T-helper 2 cell treated with Interferon-gamma antibody and Interleukin-4, amounts not matched to agents 100 ng/mL and 5 ng/mL, for 36 hours (primary cell): ENCODE measurements at regions not wholly inside any gene's neighbourhood (a gene's known extent, or its start where the extent isn't known, plus 50 kb on each side); places are given as distances from the start of the nearest gene placed in this dataset.

Experiments
- intact Hi-C: fragments of 100-400 bp; cut with micrococcal nuclease; formaldehyde crosslinking; loops from one replicate; pipeline ENCODE4 v1.15.1; 2023

DNA sequence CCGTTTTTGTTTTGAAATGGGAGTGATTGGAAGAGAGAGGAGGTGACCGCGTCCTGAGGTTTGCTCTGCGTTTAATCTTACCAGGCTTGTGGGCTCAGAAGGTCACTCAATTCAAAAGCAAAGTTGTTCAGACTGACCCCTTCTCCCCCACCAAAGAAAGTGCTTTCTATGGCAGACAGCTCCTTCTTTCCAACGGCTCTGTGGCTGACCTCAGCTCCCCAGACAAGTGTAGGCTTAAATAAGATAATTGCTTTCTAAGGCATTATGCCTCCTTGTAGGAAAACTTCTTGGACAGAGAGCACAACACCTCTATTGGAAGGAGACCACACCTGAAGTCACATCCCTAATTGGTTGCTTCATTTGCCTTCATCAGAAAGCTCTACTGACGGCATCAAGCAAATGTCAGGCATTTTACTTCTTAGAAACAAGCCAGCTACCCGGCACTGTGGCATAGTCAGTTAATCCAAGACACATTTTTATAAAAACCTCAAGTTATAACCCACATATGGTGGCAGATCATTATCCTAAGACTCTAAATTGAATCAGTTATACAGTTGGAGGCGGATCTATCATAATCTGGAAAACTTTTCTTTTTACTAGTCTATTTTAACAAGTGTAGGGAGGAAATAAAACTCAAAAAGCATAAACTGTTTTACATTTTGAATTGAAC lies 94.9 kb downstream of the TMEM174 start:
- intact Hi-C loops: no loop called here

DNA sequence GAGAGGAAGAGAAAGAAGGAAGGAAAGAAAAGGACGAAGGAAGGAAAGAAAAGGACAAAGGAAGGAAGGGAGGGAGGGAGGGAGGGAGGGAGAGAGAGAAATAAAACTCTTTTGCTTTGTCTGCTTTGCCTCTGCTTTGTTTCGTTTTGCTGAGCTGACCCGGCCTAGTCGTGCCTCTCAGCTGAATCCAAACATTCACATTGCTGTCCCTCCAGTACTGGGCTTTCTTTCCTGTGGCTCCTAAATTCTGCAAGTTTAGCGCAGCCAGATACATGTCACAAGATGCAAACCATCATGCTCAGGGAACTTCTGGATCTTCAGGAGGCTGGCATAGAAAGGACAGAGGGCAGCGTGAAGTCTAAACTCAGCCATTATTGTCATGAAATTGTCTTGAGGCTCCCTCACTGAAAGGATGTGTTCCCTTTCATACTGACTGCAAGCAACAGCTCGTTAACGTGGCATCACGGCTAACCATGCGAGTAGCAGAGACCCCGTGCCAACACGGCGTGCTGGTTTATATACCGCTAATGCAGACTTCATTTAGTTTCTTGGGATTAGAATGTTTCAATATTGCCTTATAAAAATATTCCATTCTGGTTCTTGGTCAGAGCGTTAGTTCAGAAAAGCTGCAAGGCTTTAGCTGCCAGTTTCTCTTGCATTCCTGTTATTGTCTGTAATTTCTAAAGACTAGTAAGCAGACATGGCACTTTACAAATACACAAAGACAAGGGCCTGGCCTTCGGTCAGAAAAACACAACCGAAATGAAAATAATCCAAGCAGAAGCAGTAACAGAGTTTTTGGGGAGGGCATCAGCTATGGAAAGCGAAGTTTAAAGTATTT lies 94.2 kb downstream of the TMEM174 start:
- intact Hi-C loops: no loop called here

DNA sequence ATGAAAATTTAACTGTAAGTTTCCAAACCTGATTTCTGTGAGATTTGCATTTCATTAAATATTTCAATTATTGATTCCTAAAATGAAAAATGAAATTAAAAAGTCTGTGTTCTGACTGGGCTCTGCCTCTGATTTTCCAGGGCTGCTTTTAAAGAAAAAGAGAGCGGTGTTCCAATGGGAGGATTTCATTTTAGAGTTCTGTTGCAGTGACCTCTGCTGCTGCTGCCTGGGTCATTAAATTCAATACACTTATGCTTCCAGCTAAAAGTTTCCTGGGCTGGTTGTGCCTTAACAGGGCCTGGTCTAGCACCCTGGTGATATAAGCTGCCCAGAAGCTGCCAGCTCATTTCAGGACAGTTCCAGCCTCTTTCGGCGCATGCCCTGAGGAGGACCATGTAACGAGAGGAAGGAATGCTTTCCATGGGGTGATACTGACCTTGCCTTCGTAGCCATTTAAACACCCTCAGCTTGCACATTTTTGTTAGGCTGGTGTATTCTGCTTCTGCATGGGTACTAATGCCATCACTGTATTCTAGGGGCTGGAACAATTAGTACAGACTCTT lies 93.3 kb downstream of the TMEM174 start:
- intact Hi-C loops: no loop called here

DNA sequence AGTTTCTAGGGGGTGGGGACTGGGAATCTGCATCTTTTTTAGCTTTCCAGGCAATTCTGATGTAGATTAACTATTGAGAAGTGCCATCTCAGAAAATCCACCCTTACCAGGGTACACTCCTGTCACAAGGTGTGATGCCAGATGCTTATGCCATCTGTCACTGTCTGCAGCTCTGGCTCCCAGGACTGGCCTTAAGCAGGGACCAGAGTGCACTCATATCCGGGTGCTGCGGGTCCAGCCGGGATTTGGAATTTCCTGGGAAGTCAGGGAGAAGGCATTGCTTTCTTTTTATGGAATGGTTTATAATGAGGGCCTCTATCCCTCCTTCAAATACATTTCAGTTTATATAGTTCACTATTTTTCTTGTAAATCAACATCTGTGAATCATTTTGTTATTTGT lies 92.6 kb downstream of the TMEM174 start:
- intact Hi-C loops: no loop called here

DNA sequence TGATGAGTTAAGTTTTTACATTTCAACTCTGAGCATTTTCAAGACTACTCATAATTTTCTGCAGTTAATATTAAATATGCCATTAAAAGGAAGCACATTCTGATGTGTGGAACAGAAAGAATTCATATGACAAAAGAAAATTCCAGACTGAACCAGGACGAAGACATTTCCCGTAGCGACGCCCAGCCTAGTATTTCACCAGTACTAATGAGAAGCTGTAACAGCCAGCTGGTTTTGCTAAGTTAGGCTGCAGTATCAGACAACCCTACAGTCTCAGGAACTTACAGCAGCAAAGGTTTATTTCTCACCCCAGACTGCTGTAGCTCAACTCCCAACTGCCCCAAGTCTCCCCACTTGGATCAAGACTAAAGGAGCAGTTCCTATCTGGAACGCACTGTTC lies 91.6 kb downstream of the TMEM174 start:
- intact Hi-C loops: no loop called here

DNA sequence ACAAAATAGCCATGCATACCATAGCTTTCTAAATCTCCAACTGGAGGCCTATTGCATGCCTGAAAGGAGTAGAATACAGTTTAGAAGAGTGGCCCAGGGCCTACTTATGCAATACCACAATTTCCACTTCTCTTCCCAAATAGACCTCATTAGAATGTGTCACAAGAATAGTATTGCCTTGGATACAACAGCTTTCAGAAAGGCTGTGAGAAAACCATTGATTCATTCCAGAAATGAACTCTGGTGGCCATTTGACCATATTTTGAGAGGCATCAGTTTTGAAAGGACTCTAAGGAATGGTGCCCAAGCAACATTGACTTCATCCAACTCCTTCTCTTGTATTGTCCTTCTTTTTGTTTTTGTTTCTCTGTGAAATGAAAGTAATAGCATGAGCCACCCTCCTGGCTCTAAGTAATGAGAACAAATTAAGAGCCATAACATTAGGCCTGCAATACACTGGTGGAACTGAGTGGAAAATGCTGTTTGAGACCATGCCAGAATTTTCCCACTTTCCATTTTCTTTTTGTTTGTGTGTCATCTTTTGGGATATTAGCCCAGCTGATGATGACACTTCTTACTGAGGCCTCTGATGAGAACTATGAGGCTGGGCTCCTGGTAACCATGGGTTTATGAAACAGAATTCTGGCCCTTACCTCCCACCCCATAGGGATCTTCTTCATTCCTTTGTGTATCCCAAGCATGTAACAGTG lies 90.2 kb downstream of the TMEM174 start:
- intact Hi-C loops: no loop called here

DNA sequence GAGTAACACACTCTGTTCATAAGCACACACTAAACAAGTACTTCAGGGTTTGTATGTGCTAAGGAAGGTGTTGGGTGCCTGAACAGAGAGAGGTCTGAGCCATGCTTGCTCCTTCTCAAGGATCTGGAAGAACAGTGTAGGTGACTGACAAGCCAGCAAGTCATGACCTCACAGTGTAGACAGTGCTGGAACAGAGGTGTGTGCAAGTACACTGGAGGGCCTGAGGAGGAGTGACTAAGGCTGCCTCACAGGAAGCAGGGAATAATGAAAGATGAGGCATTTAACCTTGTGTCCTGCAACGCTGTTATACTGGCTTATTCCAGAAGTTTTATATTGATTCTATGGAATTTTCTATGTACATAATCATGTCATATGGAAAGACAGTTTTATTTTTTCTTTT lies 83.9 kb downstream of the TMEM174 start:
- intact Hi-C loops: no loop called here

DNA sequence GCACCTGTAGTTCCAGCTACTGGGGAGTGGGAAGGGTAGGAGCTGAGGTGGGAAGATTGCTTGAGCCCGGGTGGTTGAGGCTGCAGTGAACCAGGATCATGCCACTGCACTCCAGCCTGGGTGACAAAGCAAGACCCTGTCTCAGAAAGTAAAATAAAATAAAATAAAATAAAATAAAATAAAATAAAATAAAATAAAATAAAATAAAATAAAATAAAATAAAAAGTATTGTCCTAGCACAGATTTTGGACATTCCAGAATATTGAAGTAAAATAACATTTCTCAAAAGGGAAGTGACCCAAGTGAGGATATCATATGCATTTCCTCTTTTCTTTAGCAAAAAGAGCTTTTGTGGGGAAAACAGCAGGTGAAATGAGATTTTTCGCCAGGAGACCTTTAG lies 83.5 kb downstream of the TMEM174 start:
- intact Hi-C loops: no loop called here

DNA sequence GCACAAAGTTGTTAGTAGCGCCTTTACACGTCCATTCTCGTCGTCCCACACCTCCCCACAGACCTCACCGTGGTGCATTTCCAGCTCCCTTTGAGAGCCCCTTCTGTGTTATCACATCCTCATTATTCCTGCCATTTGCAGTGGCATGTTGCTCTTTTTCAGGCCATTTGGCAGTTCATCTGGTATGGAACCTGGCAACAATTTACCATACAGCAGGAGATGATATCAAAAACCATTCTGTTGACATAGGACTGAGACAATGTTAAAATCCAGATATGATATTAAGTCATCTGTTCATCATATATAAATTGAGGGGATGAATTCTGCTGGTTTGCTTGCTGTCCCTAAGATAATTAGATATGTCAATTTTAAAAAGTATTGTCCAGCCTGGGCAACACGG lies 83.0 kb downstream of the TMEM174 start:
- intact Hi-C loops: no loop called here

DNA sequence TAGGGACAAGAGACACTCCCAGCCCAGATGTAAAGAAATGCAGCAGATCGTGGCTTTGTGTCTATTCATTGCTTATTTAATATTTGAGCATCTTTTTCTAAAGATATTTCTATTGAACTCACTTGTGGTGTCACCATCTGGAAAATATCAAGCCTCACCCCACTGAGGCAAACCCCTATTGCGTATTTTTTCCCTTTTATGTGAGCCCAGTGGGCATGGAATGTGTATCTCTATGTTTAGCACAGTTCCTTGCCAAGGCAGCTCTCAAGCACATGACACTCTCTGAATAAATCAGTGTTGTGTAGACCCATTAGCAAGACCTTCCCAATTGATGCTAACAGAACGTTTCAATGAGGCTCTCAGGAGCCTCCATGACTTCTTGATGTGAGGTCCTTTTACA lies 81.6 kb downstream of the TMEM174 start:
- intact Hi-C loops: no loop called here

DNA sequence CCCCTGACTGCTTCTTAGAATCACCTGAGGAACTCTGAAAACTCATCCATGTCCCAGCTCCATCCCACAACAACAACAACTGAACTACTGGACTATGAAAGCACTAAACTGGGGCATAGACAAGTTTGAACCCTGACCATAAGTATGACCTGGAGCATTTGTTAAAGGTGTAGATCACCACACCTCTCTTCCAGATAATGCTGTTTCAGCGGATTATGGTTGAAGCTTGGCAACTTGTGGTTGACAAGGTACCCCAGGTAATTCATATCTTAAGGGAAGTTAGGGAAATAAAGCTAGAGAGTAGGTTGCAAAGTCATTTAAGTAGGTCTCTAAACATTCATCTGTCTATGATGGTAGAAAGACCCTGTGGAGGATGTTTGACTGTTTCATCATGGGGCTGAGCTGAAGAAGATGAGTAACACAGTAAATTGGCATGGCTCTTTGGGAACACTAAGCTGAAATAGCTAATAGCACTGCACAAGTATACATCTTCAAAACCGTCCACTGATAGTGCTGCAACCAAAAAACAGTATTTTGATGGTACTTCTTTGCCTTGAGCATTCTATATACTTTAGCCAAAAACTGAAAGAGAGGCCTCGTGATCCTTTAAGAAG lies 80.2 kb downstream of the TMEM174 start:
- intact Hi-C loops: no loop called here

DNA sequence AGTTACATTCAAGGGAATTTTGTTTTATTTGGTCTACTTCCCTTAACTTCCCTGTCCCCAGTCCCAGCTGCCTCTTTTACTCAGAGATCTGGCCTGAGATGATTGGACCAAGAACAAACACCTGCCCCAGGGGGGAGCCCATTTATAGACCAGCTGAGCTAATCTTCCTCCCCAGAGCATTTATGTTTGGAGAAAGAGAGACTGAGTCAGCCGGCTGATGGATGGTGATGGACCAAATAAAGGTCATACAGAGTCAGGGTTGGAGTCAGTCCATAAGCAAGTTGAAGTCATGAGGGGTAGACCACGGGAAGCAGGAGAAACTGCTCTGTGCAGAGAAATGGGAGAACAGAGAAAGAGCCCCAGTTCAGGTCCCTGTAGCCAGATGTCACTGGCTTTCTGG lies 77.7 kb downstream of the TMEM174 start:
- intact Hi-C loops: no loop called here

DNA sequence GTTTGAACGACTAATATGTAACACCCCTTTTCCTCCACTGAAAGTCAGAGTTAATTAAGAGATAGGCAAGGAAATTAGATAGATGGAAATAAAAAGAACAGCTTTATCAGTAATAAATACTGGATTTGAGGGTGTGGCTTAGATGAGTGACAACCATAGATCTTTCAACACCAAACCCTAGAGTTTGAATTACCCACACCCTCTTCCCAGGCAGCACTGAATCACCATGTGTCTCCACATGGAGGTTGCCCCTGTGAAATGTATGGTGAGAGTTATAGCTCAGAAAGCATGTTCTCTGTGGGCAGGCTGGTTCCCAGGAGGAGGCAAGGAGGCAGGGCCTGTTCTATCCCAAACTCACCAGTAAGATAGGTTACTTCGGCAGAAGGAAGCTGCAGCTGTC lies 69.7 kb downstream of the TMEM174 start:
- intact Hi-C loops: no loop called here

DNA sequence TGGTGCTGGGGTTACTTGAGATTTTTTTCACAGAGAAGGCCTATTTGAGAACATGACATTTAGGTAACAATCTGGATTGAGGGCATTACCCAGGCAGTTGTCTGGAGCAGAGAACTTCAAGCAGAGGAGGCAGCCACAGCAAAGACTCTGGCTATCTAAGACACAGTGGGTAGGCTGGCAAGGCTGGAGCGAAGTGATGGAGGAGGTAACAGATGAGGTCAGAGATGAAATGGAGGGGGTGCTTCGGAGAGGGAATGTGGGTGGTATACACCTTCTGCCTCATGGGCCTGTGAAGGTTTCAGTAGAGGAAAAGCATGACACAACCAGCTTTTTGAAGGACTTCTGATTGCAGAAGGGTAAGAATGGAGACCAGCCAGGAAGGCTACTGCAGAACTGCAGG lies 65.9 kb downstream of the TMEM174 start:
- intact Hi-C loops: no loop called here

DNA sequence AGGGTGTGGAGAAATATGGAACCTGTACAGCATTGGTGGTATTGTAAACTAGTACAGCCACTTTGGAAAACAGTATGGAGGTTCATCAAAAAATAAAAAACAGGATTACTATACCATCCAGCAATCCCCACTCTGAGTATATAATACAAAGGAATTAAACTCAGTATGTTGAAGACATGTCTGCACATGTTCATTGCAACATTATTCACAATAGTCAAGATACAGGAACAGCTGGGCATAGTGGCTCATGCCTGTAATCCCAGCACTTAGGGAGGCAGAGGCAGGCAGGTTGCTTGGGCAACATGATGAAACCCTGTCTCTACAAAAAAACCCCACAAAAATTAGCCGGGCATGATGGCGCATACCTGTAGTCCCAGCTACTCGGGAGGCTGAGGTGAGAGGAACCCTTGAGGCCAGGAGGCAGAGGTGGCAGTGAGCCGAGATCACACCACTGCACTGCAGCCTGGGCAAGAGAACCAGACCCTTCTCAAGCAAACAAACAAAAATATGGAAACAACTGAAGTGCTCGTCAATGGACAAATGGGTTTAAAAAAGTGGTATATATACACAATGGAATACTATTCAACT lies 63.6 kb downstream of the TMEM174 start:
- intact Hi-C loops: no loop called here

DNA sequence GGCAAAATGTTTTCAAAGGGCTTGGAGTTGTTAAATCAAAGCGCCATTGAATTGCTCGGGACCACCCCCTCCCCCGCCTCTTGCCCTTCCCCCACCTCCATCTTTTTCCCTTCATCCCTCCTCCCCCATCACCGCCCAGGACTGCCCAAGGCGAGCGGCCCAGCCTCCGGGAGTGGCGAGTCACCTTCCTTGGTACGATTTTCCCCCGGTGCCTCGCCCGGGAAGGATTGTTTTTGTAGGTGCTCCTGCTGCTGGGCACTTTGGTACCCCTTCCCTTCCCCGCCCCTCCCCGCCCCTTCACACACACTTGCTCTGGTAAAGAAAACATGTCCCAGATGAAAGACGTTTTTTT lies 61.2 kb downstream of the TMEM174 start:
- intact Hi-C loops: no loop called here

DNA sequence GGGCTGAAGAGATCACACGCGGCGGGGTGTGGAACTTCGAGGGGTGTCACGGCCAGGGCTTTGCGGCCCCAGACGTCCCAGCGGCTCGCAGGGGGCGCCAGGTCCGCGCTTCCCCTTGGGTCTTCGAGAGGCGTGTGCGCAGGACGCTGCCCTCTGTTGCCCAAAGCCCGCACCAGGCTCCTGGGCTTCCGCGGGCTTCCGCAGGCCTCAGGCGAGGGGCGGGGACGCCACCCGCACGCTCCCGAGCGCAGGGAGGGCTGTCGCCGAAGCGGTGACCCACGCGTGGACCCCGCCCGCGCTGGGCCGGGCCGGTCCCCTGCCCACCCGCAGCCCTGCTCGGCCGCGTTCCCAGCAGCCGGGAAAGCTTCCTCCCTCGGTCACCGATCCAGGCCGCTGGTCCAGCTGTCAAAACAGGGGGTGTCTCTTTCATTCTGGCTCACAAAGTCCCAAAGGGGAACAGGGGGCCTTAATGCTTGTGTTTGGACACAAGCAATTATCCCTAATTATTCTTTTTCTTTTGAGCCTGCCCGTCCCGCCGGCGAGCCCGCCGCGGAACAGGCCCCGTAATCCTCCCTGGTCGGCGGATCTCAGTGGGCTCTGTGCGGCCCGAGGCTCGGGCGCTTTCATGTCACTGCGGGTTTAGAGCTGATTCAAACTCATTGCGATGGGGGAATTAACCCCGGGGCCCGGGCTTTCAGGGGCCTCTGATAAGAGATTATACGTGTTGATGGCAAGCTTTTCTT lies 60.6 kb downstream of the TMEM174 start:
- intact Hi-C loops: loop anchor here (2.0 kb wide), 2 partner anchors 65 to 211 kb away; no protein-coding TSS in a partner anchor

DNA sequence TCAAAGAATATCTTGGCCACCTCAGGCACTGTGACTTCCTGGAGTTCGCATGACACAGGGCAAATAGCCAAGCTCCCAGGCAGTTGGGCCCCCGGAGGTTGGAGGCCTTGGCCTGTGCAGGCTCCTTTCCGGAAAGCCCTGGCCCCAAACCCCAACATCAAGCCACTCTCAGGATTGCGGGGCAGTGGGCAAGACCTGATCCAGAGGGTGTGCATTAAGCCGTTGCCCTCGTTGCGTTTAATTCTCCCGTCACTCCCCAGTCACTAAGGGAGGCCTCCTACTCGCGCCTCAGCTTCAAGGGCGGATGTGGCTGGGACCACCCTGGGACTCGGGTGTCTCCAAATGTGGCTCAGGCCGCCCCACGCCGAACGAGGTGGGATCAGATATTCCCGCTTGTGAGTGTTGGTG lies 60.1 kb downstream of the TMEM174 start:
- intact Hi-C loops: loop anchor here (2.0 kb wide), 2 partner anchors 66 to 212 kb away; no protein-coding TSS in a partner anchor

DNA sequence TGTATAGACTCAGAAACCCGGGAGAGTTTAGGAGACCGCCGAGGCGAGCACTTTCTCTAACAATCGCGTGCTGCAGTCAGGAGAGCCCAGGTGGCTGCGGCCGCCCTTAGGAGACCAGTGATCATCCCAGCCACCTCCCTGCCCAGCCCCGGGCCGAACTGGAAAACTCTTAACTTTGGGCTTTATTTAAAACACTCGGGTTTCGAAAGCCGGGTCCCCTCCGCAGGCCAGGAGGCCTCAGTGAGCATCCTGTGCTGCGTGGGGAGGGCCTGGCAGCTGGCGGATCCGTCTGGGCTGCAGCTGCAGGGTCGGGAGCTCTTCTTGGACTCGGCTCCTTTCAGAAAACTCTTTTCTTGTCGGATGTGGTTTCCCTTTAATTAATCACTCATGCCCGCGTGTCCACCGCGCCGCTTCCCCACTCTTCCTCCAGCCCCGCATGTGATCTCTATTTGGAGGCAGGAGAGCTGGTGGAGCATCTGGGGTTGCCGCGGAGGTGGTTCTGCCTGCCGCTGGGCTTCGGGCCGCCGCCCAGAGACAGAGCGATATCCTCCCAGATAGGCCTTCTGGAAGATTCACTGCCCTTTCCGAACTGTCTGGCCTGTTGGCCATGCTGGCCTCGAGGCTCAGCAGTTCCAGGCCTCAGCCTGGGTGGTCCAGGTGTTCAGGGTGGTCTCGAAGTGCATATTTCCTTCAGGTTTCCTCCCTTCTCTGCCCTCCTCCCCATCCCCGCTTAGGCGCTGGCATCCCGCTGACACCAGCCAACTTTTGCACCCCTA lies 59.5 kb downstream of the TMEM174 start:
- intact Hi-C loops: loop anchor here (2.0 kb wide), 2 partner anchors 66 to 212 kb away; no protein-coding TSS in a partner anchor
